Mesodermal cell (in vitro differentiated cells): ENCODE measurements at regions not wholly inside any gene's neighbourhood (a gene's known extent, or its start where the extent isn't known, plus 50 kb on each side); places are given as distances from the start of the nearest gene placed in this dataset.

Experiments used
- H3K27ac ChIP-seq: 2 replicates; pipeline ENCODE4 v1.7.0; 2013; ENCODE audit warnings: mild to moderate bottlenecking, low read depth, low read length, moderate library complexity; ENCODE audit not compliant: severe bottlenecking
- H3K36me3 ChIP-seq: 2 replicates; pipeline ENCODE4 v1.7.1; 2013; ENCODE audit warnings: mild to moderate bottlenecking, low read length, moderate library complexity; ENCODE audit not compliant: control insufficient read depth, insufficient read depth
- H3K4me1 ChIP-seq: one replicate; pipeline ENCODE4 v1.7.1; 2013; ENCODE audit warnings: mild to moderate bottlenecking, low read length; ENCODE audit not compliant: insufficient read depth, control insufficient read depth, poor library complexity, severe bottlenecking
- H3K4me3 ChIP-seq: 2 replicates; pipeline ENCODE4 v1.7.0; 2013; ENCODE audit warnings: low read length, control low read depth, mild to moderate bottlenecking; ENCODE audit not compliant: insufficient read depth, poor library complexity, severe bottlenecking; ENCODE audit errors: extremely low read depth
- H3K9me3 ChIP-seq: 2 replicates; pipeline ENCODE4 v1.7.1; 2013; ENCODE audit warnings: mild to moderate bottlenecking, low read length, moderate library complexity; ENCODE audit not compliant: control insufficient read depth
- WGBS, 2 experiments: methylation state at CpG; one replicate each; pipeline ENCODE4 v1.1.5; 2013; ENCODE audit warnings: missing lambda C conversion rate in 2 of 2; ENCODE audit not compliant: insufficient coverage in 2 of 2; 5-methylcytosine and 5-hydroxymethylcytosine counted together

- Histone ChIP-seq H3K9me3 (no peaks in the 10 kb centered on the region), H3K4me1 (no peaks in the 10 kb centered on the region), H3K4me3 (no peak overlapping the region), H3K27ac (no peak overlapping the region), H3K36me3 (no peaks in the 10 kb centered on the region)
- 88 to 100% methylated on average over 1 of the region's 1 CpG for WGBS, 2 experiments
These were observed 56.2 kb upstream of the TNPO1 start for GRCh38 chr5:72760259-72760658.

GRCh38 chr5:72752909-72753308 lies 63.6 kb upstream of the TNPO1 start:
- no peak overlapping the region for H3K27ac ChIP-seq
- WGBS, 2 experiments, result 86% methylated on average over 1 of the region's 1 CpG; no CpG with 5 or more reads in 1 of the 2 experiments

GRCh38 chr5:72749362-72749997 lies 67.0 kb upstream of the TNPO1 start:
- Histone ChIP-seq H3K36me3 (no peaks in the 10 kb centered on the region), H3K9me3 (no peaks in the 10 kb centered on the region), H3K4me1 (peaks cover 5% of the 10 kb centered on the region), H3K4me3 (no peak overlapping the region), H3K27ac (no peak overlapping the region)
- WGBS, 2 experiments, result 93 to 94% methylated on average over 7 to 8 of the region's 12 CpGs

More at GRCh38 chr5:72752909-72753308, 63.6 kb upstream of the TNPO1 start:
- Histone ChIP-seq H3K4me1 (peaks cover 5% of the 10 kb centered on the region), H3K4me3 (no peak overlapping the region), H3K9me3 (no peaks in the 10 kb centered on the region), H3K36me3 (no peaks in the 10 kb centered on the region)

GRCh38 chr5:72747826-72748225 lies 68.6 kb upstream of the TNPO1 start:
- H3K9me3 ChIP-seq, result no peaks in the 10 kb centered on the region
- no CpG with 5 or more reads among the region's 1 CpG for WGBS, 2 experiments
- H3K4me3 ChIP-seq, result no peak overlapping the region
- no peak overlapping the region for H3K27ac ChIP-seq
- peaks cover 5% of the 10 kb centered on the region for H3K4me1 ChIP-seq
- no peaks in the 10 kb centered on the region for H3K36me3 ChIP-seq

- no peaks in the 10 kb centered on the region for H3K9me3 ChIP-seq
- 95 to 97% methylated on average over 4 of the region's 5 CpGs for WGBS, 2 experiments
- no peak overlapping the region for H3K4me3 ChIP-seq
- H3K4me1 ChIP-seq, result no peaks in the 10 kb centered on the region
- H3K27ac ChIP-seq, result no peak overlapping the region
- no peaks in the 10 kb centered on the region for H3K36me3 ChIP-seq
These were observed 69.7 kb upstream of the TNPO1 start for GRCh38 chr5:72746736-72747135.

- 87 to 91% methylated on average over 3 of the region's 4 CpGs for WGBS, 2 experiments
- Histone ChIP-seq H3K4me3 (no peak overlapping the region), H3K36me3 (no peaks in the 10 kb centered on the region), H3K27ac (no peak overlapping the region), H3K4me1 (no peaks in the 10 kb centered on the region), H3K9me3 (no peaks in the 10 kb centered on the region)
These were observed 72.3 kb upstream of the TNPO1 start for GRCh38 chr5:72744136-72744535.

- Histone ChIP-seq H3K36me3 (no peaks in the 10 kb centered on the region), H3K27ac (no peak overlapping the region), H3K9me3 (no peaks in the 10 kb centered on the region), H3K4me3 (no peak overlapping the region), H3K4me1 (no peaks in the 10 kb centered on the region)
These were observed 74.7 kb upstream of the TNPO1 start for GRCh38 chr5:72741805-72742204.

GRCh38 chr5:72733810-72734209 lies 82.7 kb upstream of the TNPO1 start:
- no peak overlapping the region for H3K27ac ChIP-seq
- no peaks in the 10 kb centered on the region for H3K36me3 ChIP-seq
- H3K4me1 ChIP-seq, result no peaks in the 10 kb centered on the region
- WGBS, 2 experiments, result 94 to 95% methylated on average over 3 to 4 of the region's 4 CpGs
- H3K4me3 ChIP-seq, result no peak overlapping the region
- H3K9me3 ChIP-seq, result no peaks in the 10 kb centered on the region

- Histone ChIP-seq H3K4me1 (no peaks in the 10 kb centered on the region), H3K27ac (no peak overlapping the region), H3K36me3 (no peaks in the 10 kb centered on the region), H3K9me3 (no peaks in the 10 kb centered on the region), H3K4me3 (no peak overlapping the region)
These were observed 92.9 kb upstream of the TNPO1 start for GRCh38 chr5:72723581-72723980.

- no peak overlapping the region for H3K4me3 ChIP-seq
- WGBS, 2 experiments, result 97 to 100% methylated on average over 1 to 3 of the region's 5 CpGs
- no peaks in the 10 kb centered on the region for H3K9me3 ChIP-seq
- H3K27ac ChIP-seq, result no peak overlapping the region
- H3K36me3 ChIP-seq, result no peaks in the 10 kb centered on the region
- no peaks in the 10 kb centered on the region for H3K4me1 ChIP-seq
These were observed 93.5 kb upstream of the TNPO1 start for GRCh38 chr5:72722792-72723452.

GRCh38 chr5:72721844-72722243 lies 94.6 kb upstream of the TNPO1 start:
- Histone ChIP-seq H3K4me1 (no peaks in the 10 kb centered on the region), H3K27ac (no peak overlapping the region), H3K4me3 (no peak overlapping the region), H3K36me3 (no peaks in the 10 kb centered on the region), H3K9me3 (no peaks in the 10 kb centered on the region)
- 100% methylated on average over 1 of the region's 2 CpGs; no CpG with 5 or more reads in 1 of the 2 experiments for WGBS, 2 experiments
